A549 (cell line): ENCODE measurements at regions not wholly inside any gene's neighbourhood (a gene's known extent, or its start where the extent isn't known, plus 50 kb on each side); places are given as distances from the start of the nearest gene placed in this dataset.

Experiments used
- ATAC-seq, 2 experiments: fragments of 200-7000 bp in 1 of 2; fragments of >200 bp in 1 of 2; cut with Nextera tagmentation in 1 of 2; cut with Tn5 transposase in 1 of 2; 3 replicates each; pipeline versions ENCODE4 v1.8.0 to v1.9.1; 2018 to 2020; ENCODE audit warnings: mild to moderate bottlenecking in 1 of 2, moderate library complexity in 1 of 2
- CTCF ChIA-PET: fragments of 300-600 bp; sonication (Branson Sonifier 250); formaldehyde crosslinking; extraction: SDS; loops from one replicate; lab custom pipeline; 2021; ENCODE audit warnings: antibody characterized with exemption, inconsistent platforms; lab: Yijun Ruan, JAX
- POLR2A ChIA-PET: fragments of 350-600 bp; formaldehyde crosslinking; extraction: SDS; loops from one replicate; lab custom pipeline; 2021; ENCODE audit warnings: antibody characterized with exemption, inconsistent platforms; lab: Yijun Ruan, JAX
- DNase-seq, 2 experiments: peaks; one replicate each; pipeline versions ENCODE4 v3.0.0 to v3.0.0-alpha.2; 2011 to 2016; ENCODE audit warnings: low read depth in 1 of 2, low spot score in 1 of 2
- FAIRE-seq: peaks from 2 replicates; lab custom pipeline; 2011; peaks lifted over from hg19 to GRCh38; lab: Jason Lieb, UNC
- H3K27ac ChIP-seq, 2 experiments: fragments of >200 bp; sonication (Bioruptor Twin); formaldehyde crosslinking; 3 replicates each; pipeline ENCODE4 v1.5.1; 2016 to 2017
- H3K4me1 ChIP-seq: fragments of >200 bp; sonication (Bioruptor Twin); formaldehyde crosslinking; 3 replicates; pipeline ENCODE4 v1.6.1; 2016
- H3K4me2 ChIP-seq: fragments of >200 bp; sonication (Bioruptor Twin); formaldehyde crosslinking; 3 replicates; pipeline ENCODE4 v1.6.1; 2016
- H3K4me3 ChIP-seq: fragments of >200 bp; sonication (Bioruptor Twin); formaldehyde crosslinking; 3 replicates; pipeline ENCODE4 v1.5.1; 2016
- H3K9me3 ChIP-seq: fragments of >200 bp; sonication (Bioruptor Twin); formaldehyde crosslinking; 3 replicates; pipeline ENCODE4 v1.6.1; 2016
- CBX8 ChIP-seq: fragments of 200-600 bp; sonication (generic); IDR thresholded peaks from 2 replicates; pipeline ENCODE4 v1.6.1; 2016
- CTCF ChIP-seq: fragments of >200 bp; sonication (Bioruptor Twin); formaldehyde crosslinking; IDR thresholded peaks from 3 replicates; pipeline ENCODE4 v1.5.1; 2016
- E2F6 ChIP-seq: IDR thresholded peaks from 2 replicates; pipeline ENCODE4 v1.6.1; 2012; ENCODE audit warnings: low read depth, borderline replicate concordance
- EHMT2 ChIP-seq: fragments of 200-600 bp; sonication (generic); IDR thresholded peaks from 2 replicates; pipeline ENCODE4 v1.6.1; 2016; ENCODE audit warnings: antibody characterized with exemption, low read depth, mild to moderate bottlenecking, moderate library complexity
- ELK1 ChIP-seq: fragments of 150-350 bp; IDR thresholded peaks from 2 replicates; pipeline ENCODE4 v1.6.1; 2014; ENCODE audit warnings: low read depth, mild to moderate bottlenecking, low read length
- ESRRA ChIP-seq: fragments of 150-350 bp; IDR thresholded peaks from 2 replicates; pipeline ENCODE4 v1.6.1; 2014; ENCODE audit warnings: mild to moderate bottlenecking, low read length, borderline replicate concordance
- GATA3 ChIP-seq: IDR thresholded peaks from 2 replicates; pipeline ENCODE4 v1.6.1; 2012; ENCODE audit warnings: borderline replicate concordance
- HMGXB4 ChIP-seq: fragments of 250-450 bp; sonication (Bioruptor Pico); IDR thresholded peaks from 2 replicates; pipeline ENCODE4 v1.5.0; 2021; ENCODE audit warnings: mild to moderate bottlenecking, moderate library complexity, borderline replicate concordance
- KDM1A ChIP-seq: fragments of 200-600 bp; sonication (generic); IDR thresholded peaks from 2 replicates; pipeline ENCODE4 v1.6.1; 2016; ENCODE audit warnings: low read depth, mild to moderate bottlenecking
- MAZ ChIP-seq: fragments of 150-350 bp; IDR thresholded peaks from 2 replicates; pipeline ENCODE4 v1.6.1; 2014; ENCODE audit warnings: antibody characterized with exemption, low read depth, low read length, borderline replicate concordance
- MYC ChIP-seq: IDR thresholded peaks from 2 replicates; pipeline ENCODE4 v1.6.1; 2012; ENCODE audit warnings: mild to moderate bottlenecking, inconsistent platforms, low read length, improper control_type of control experiment, borderline replicate concordance
- NFE2L2 ChIP-seq: fragments of 150-350 bp; conservative IDR thresholded peaks from 2 replicates; pipeline ENCODE4 v1.6.1; 2014; ENCODE audit warnings: low read length
- NR3C1 ChIP-seq: fragments of >200 bp; sonication (Bioruptor Twin); formaldehyde crosslinking; IDR thresholded peaks from 3 replicates; pipeline ENCODE4 v1.6.1; 2017
- POLR2AphosphoS2 ChIP-seq: conservative IDR thresholded peaks from 2 replicates; pipeline ENCODE4 v1.6.1; 2012; ENCODE audit warnings: low read length, improper control_type of control experiment, inconsistent platforms
- REST ChIP-seq: fragments of 200-600 bp; sonication (generic); IDR thresholded peaks from 2 replicates; pipeline ENCODE4 v1.6.1; 2016; ENCODE audit warnings: antibody characterized with exemption, mild to moderate bottlenecking, moderate library complexity
- RNF2 ChIP-seq: fragments of 200-600 bp; sonication (generic); IDR thresholded peaks from 2 replicates; pipeline ENCODE4 v1.6.1; 2016; ENCODE audit warnings: low read depth, mild to moderate bottlenecking, antibody characterized with exemption, moderate library complexity, borderline replicate concordance
- SREBF2 ChIP-seq: fragments of 450-650 bp; IDR thresholded peaks from 2 replicates; pipeline ENCODE4 v1.6.1; 2014; ENCODE audit warnings: mild to moderate bottlenecking, moderate library complexity
- ZSCAN20 ChIP-seq: fragments of 250-450 bp; sonication (Bioruptor Pico); IDR thresholded peaks from 2 replicates; pipeline ENCODE4 v1.8.0; 2022; ENCODE audit warnings: mild to moderate bottlenecking, moderate library complexity
- WGBS: methylation state at CpG from one replicate; pipeline ENCODE4 v1.1.6; 2017; ENCODE audit errors: missing lambda C conversion rate; 5-methylcytosine and 5-hydroxymethylcytosine counted together

GRCh38 chr9:73259086-73259696, 107.5 kb downstream of the ANXA1 start:
- ATAC-seq: no peak
- 63% methylated on average over 13 of the region's 13 CpGs for WGBS
- H3K4me2 ChIP-seq: no peak overlapping the region
- no peak for FAIRE-seq
- no peak overlapping the region for H3K4me3 ChIP-seq
- DNase-seq: no peak
- H3K9me3 ChIP-seq: no peaks in the 10 kb centered on the region
- ChIA-PET CTCF (interaction anchor here (0.6 kb wide), 1 partner anchor 1309 kb away, joined by 3 read pairs; no protein-coding TSS in a partner anchor), POLR2A (no interaction called here)
- no peak overlapping the region for H3K27ac ChIP-seq
- H3K4me1 ChIP-seq: no peaks in the 10 kb centered on the region
- no peak for TF ChIP-seq EHMT2
- TF ChIP-seq RNF2: no peak
- TF ChIP-seq SREBF2: no peak
- TF ChIP-seq ESRRA: no peak
- no peak for TF ChIP-seq MYC
- no peak for TF ChIP-seq MAZ
- TF ChIP-seq GATA3: no peak
- no peak for TF ChIP-seq CBX8
- no peak for TF ChIP-seq HMGXB4 (CRISPR knock-in tag)
- no peak for TF ChIP-seq NFE2L2
- no peak for TF ChIP-seq REST
- TF ChIP-seq KDM1A: no peak
- TF ChIP-seq CTCF: no peak
- TF ChIP-seq E2F6: no peak
- no peak for TF ChIP-seq ZSCAN20
- TF ChIP-seq ELK1: no peak
- no peak for TF ChIP-seq NR3C1
- no peak for TF ChIP-seq POLR2AphosphoS2
